ENCODE measurements at regions not wholly inside any gene's neighbourhood (a gene's known extent, or its start where the extent isn't known, plus 50 kb on each side); places are given as distances from the start of the nearest gene placed in this dataset.
A peak's percentile ranks its signal among the peaks of the same experiment; 100 is the strongest.

DNA sequence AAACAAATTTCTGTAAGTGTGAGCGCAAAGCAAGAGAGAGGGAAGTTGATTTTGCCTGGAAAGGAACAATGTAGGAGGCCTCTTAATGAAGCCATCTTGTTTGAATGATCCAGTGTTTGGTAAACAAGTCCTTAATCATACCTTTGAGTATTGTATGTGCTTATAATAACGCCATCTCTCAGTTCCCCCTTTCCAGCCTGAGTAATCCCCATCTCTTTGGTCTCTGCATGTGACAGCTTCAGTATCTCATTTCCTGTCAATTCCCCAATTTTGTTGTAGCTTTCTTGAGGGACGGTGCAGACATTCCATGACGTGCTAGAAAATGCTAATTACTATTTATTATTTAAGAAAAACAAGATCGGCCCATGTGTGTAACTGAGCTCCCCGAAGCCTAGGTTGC, 349.3 kb upstream of the NR2F2 start:
- H3K4me1 ChIP-seq (ENCODE audit: insufficient read depth, insufficient read length) = no peaks in the 10 kb centered on the region
- no peaks in the 10 kb centered on the region for H3K27me3 ChIP-seq (ENCODE audit: insufficient read depth, insufficient read length)
- no peak for DNase-seq (ENCODE audit: low read depth, low spot score)
- H3K9ac ChIP-seq (ENCODE audit: insufficient read length, low read depth) = no peak overlapping the region
- no peaks in the 10 kb centered on the region for H3K9me3 ChIP-seq (ENCODE audit: insufficient read depth, low read length)
- no peak overlapping the region for H3K4me3 ChIP-seq (ENCODE audit: insufficient read length, low read depth)
- H3K36me3 ChIP-seq (ENCODE audit: insufficient read depth, insufficient read length, low read length) = no peaks in the 10 kb centered on the region
- no peak for TF ChIP-seq YY1 (IDR thresholded peaks at IDR 0.05; ENCODE audit: insufficient read depth, insufficient read length)
- no peak for TF ChIP-seq SUZ12 (IDR thresholded peaks at IDR 0.05; ENCODE audit: extremely low read depth, insufficient read depth, insufficient read length)
- no peak for TF ChIP-seq ZNF274 (IDR thresholded peaks at IDR 0.05; ENCODE audit: low read depth, low read length)

GRCh38 chr15:95987299-95987698, 343.2 kb upstream of the NR2F2 start:
- no peaks in the 10 kb centered on the region for H3K9me3 ChIP-seq (ENCODE audit: insufficient read depth, low read length)
- no peaks in the 10 kb centered on the region for H3K27me3 ChIP-seq (ENCODE audit: insufficient read depth, insufficient read length)
- no peaks in the 10 kb centered on the region for H3K4me1 ChIP-seq (ENCODE audit: insufficient read depth, insufficient read length)
- H3K36me3 ChIP-seq (ENCODE audit: insufficient read depth, insufficient read length, low read length) = no peaks in the 10 kb centered on the region
- no peak overlapping the region for H3K9ac ChIP-seq (ENCODE audit: insufficient read length, low read depth)
- no peak for DNase-seq (ENCODE audit: low read depth, low spot score)
- no peak for TF ChIP-seq SUZ12 (IDR thresholded peaks at IDR 0.05; ENCODE audit: extremely low read depth, insufficient read depth, insufficient read length)
- no peak for TF ChIP-seq YY1 (IDR thresholded peaks at IDR 0.05; ENCODE audit: insufficient read depth, insufficient read length)
- TF ChIP-seq ZNF274 (IDR thresholded peaks at IDR 0.05; ENCODE audit: low read depth, low read length) = no peak
- H3K4me3 ChIP-seq (ENCODE audit: insufficient read length, low read depth) = no peak overlapping the region

DNA sequence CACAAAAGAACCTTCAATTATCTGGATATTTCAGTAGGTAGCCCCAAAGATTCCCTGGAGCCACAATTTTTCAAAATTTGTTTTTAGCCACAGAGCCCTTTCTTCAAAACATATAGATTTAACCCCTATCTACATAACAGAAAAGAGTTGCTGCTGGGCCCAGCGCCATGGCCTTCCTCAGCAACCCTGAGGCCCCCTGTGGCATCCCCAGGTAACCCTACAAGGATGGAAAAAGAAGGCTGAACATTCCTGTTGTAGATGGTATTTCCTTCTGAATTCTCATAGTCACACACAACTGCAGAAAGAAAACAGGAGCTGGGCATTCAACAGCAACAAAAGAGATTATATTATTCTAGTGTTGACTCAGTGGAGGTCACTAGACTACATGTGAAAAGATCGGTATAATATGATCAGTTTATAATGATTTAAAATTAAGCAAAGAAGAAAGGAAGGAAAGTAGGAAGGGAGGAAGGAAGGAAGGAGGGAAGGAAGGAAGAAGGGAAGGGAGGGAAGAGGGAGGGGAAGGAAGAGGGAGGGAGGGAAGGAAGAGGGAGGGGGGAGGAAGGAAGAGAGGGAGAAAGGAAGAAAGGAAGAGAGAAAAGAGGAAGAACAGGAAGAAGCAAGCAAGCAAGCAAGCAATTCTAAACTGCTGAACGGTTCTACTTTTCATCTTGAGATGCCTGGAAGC, 342.5 kb upstream of the NR2F2 start:
- Histone ChIP-seq H3K4me3 (ENCODE audit: insufficient read length, low read depth) (no peak overlapping the region), H3K4me1 (ENCODE audit: insufficient read depth, insufficient read length) (no peaks in the 10 kb centered on the region), H3K36me3 (ENCODE audit: insufficient read depth, insufficient read length, low read length) (no peaks in the 10 kb centered on the region), H3K9ac (ENCODE audit: insufficient read length, low read depth) (no peak overlapping the region), H3K27me3 (ENCODE audit: insufficient read depth, insufficient read length) (no peaks in the 10 kb centered on the region), H3K9me3 (ENCODE audit: insufficient read depth, low read length) (no peaks in the 10 kb centered on the region)
- TF ChIP-seq ZNF274 (IDR thresholded peaks at IDR 0.05; ENCODE audit: low read depth, low read length) (no peak), YY1 (IDR thresholded peaks at IDR 0.05; ENCODE audit: insufficient read depth, insufficient read length) (no peak)
- no peak for DNase-seq (ENCODE audit: low read depth, low spot score)

GRCh38 chr15:95988574-95988887, 342.0 kb upstream of the NR2F2 start:
- DNase-seq (ENCODE audit: low read depth, low spot score) = no peak
- Histone ChIP-seq H3K4me1 (ENCODE audit: insufficient read depth, insufficient read length) (no peaks in the 10 kb centered on the region), H3K9me3 (ENCODE audit: insufficient read depth, low read length) (no peaks in the 10 kb centered on the region), H3K27me3 (ENCODE audit: insufficient read depth, insufficient read length) (no peaks in the 10 kb centered on the region), H3K36me3 (ENCODE audit: insufficient read depth, insufficient read length, low read length) (no peaks in the 10 kb centered on the region), H3K4me3 (ENCODE audit: insufficient read length, low read depth) (no peak overlapping the region), H3K9ac (ENCODE audit: insufficient read length, low read depth) (no peak overlapping the region)
- no peak for TF ChIP-seq YY1 (IDR thresholded peaks at IDR 0.05; ENCODE audit: insufficient read depth, insufficient read length)
- no peak for TF ChIP-seq ZNF274 (IDR thresholded peaks at IDR 0.05; ENCODE audit: low read depth, low read length)
- TF ChIP-seq SUZ12 (IDR thresholded peaks at IDR 0.05; ENCODE audit: extremely low read depth, insufficient read depth, insufficient read length) = no peak

GRCh38 chr15:95989392-95989791, 341.1 kb upstream of the NR2F2 start:
- Histone ChIP-seq H3K4me1 (ENCODE audit: insufficient read depth, insufficient read length) (no peaks in the 10 kb centered on the region), H3K9me3 (ENCODE audit: insufficient read depth, low read length) (no peaks in the 10 kb centered on the region), H3K27me3 (ENCODE audit: insufficient read depth, insufficient read length) (no peaks in the 10 kb centered on the region), H3K9ac (ENCODE audit: insufficient read length, low read depth) (no peak overlapping the region), H3K36me3 (ENCODE audit: insufficient read depth, insufficient read length, low read length) (no peaks in the 10 kb centered on the region), H3K4me3 (ENCODE audit: insufficient read length, low read depth) (no peak overlapping the region)
- no peak for DNase-seq (ENCODE audit: low read depth, low spot score)
- TF ChIP-seq SUZ12 (IDR thresholded peaks at IDR 0.05; ENCODE audit: extremely low read depth, insufficient read depth, insufficient read length) (no peak), ZNF274 (IDR thresholded peaks at IDR 0.05; ENCODE audit: low read depth, low read length) (no peak), YY1 (IDR thresholded peaks at IDR 0.05; ENCODE audit: insufficient read depth, insufficient read length) (no peak)

DNA sequence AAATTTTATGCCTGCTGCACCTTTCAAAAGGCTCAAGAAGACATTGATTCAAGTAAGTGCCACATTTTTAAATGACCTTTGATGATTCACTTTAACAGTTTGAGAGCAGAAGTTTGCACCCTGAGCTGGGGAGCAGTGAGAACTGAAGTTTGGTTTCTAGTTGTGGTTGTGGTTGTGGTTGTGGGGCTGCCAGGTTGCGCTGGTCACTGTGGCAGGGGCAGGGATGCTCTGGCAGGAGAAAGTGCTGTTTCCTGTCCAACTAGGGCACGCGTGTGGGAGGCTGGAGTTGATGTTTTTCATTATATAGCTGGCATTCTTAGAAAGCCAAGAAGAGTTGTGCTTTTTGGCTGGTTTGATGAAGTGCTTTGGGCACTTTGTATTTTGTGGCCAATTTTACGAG, 339.7 kb upstream of the NR2F2 start:
- no peak for DNase-seq (ENCODE audit: low read depth, low spot score)
- Histone ChIP-seq H3K9ac (ENCODE audit: insufficient read length, low read depth) (no peak overlapping the region), H3K9me3 (ENCODE audit: insufficient read depth, low read length) (no peaks in the 10 kb centered on the region), H3K27me3 (ENCODE audit: insufficient read depth, insufficient read length) (no peaks in the 10 kb centered on the region), H3K4me1 (ENCODE audit: insufficient read depth, insufficient read length) (no peaks in the 10 kb centered on the region), H3K36me3 (ENCODE audit: insufficient read depth, insufficient read length, low read length) (no peaks in the 10 kb centered on the region), H3K4me3 (ENCODE audit: insufficient read length, low read depth) (no peak overlapping the region)
- TF ChIP-seq ZNF274 (IDR thresholded peaks at IDR 0.05; ENCODE audit: low read depth, low read length) = no peak
- TF ChIP-seq YY1 (IDR thresholded peaks at IDR 0.05; ENCODE audit: insufficient read depth, insufficient read length) = no peak
- TF ChIP-seq SUZ12 (IDR thresholded peaks at IDR 0.05; ENCODE audit: extremely low read depth, insufficient read depth, insufficient read length) = no peak

GRCh38 chr15:95994418-95994817, 336.1 kb upstream of the NR2F2 start:
- H3K36me3 ChIP-seq (ENCODE audit: insufficient read depth, insufficient read length, low read length) = no peaks in the 10 kb centered on the region
- H3K9me3 ChIP-seq (ENCODE audit: insufficient read depth, low read length) = no peaks in the 10 kb centered on the region
- peak; percentile 13 for DNase-seq (ENCODE audit: low read depth, low spot score)
- TF ChIP-seq YY1 (IDR thresholded peaks at IDR 0.05; ENCODE audit: insufficient read depth, insufficient read length) = no peak
- TF ChIP-seq ZNF274 (IDR thresholded peaks at IDR 0.05; ENCODE audit: low read depth, low read length) = no peak
- no peaks in the 10 kb centered on the region for H3K4me1 ChIP-seq (ENCODE audit: insufficient read depth, insufficient read length)
- no peaks in the 10 kb centered on the region for H3K27me3 ChIP-seq (ENCODE audit: insufficient read depth, insufficient read length)
- H3K9ac ChIP-seq (ENCODE audit: insufficient read length, low read depth) = no peak overlapping the region
- no peak overlapping the region for H3K4me3 ChIP-seq (ENCODE audit: insufficient read length, low read depth)
